ENCODE measurements at regions not wholly inside any gene's neighbourhood (a gene's known extent, or its start where the extent isn't known, plus 50 kb on each side); places are given as distances from the start of the nearest gene placed in this dataset.

DNA sequence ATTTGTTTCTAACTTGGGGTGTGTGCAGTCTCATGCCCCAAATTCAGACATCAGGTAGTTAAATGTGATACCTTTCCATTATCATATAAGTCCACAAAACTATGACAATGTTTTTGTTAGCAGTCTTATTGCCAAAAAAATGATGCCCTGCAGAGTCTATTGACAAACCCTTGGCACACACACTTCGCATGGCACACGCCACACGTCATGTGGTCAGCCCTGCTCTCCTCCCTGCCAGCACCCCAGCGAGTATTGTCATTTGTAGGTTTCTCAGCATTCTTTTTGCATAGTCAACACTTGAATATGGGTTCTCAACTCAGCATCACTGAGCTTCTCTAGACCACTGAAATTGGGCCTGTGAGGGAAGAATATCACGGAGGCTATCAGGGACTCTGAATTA is 356.0 kb downstream of the INHBA start:
- TF ChIP-seq, protein P1, sequence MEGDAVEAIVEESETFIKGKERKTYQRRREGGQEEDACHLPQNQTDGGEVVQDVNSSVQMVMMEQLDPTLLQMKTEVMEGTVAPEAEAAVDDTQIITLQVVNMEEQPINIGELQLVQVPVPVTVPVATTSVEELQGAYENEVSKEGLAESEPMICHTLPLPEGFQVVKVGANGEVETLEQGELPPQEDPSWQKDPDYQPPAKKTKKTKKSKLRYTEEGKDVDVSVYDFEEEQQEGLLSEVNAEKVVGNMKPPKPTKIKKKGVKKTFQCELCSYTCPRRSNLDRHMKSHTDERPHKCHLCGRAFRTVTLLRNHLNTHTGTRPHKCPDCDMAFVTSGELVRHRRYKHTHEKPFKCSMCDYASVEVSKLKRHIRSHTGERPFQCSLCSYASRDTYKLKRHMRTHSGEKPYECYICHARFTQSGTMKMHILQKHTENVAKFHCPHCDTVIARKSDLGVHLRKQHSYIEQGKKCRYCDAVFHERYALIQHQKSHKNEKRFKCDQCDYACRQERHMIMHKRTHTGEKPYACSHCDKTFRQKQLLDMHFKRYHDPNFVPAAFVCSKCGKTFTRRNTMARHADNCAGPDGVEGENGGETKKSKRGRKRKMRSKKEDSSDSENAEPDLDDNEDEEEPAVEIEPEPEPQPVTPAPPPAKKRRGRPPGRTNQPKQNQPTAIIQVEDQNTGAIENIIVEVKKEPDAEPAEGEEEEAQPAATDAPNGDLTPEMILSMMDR (IDR thresholded peaks at IDR 0.05; ENCODE audit: insufficient read depth, low read depth, low read length), result no peak
- no peak overlapping the region for H3K4me3 ChIP-seq (ENCODE audit: low read depth, low read length)
- DNase-seq (ENCODE audit: low read depth), result no peak

DNA sequence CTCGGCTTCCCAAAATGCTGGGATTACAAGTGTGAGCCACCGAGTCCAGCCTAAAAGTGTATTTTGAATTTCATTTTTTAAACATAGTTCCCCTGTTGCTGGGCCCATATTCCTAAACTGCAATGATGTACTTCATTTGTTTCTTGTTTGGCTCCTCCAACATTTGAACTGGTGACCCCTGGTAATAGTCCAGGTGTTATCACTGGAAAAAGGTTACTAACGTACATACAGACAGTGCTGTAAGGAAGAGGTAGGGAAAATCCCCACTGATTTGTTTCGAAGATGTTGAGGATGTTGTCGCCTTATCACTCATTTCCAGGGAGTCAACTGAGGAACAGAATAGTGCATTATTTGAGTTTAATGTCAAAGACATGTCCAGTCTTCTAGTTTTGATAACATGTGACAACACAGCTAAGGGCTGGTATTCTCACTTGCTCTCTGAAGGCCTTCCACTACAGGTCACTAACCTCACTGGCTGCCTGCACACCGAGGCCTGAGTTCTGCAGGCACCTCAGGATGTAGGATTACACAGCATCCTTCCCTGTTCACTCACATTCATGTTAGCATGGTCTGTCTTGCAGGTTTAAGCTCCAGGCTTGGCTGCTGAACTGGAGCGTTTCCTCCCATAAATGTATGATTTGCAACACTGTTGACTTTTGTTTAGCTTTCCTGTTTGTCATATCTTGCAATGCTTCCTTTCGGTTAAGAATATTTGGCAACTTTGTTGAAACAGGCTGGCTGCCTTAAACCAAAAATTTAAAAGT is 362.8 kb downstream of the INHBA start:
- TF ChIP-seq, protein P1 (IDR thresholded peaks at IDR 0.05; ENCODE audit: insufficient read depth, low read depth, low read length), result no peak
- no peak overlapping the region for H3K4me3 ChIP-seq (ENCODE audit: low read depth, low read length)
- peak; percentile 89 for DNase-seq (ENCODE audit: low read depth)

DNA sequence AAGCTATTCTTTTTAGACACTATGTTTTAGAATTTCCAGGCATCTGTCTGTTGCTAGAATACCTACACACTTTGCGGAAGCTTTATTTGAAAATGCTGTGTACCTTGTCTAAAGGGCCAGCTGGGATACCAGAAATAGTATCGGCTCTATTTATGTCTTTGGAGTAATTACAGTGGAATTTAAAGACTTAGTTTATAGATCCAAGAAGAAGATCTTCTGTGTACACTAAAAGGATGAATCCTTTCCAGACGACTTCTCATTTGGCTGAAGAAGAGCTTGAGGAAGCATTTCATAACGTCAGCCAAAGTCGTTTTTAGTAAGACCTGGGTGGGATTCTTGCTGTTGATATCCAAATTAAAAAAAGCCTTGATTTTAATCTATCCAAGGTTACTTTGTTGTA is 365.9 kb downstream of the INHBA start:
- peak; percentile 70 for DNase-seq (ENCODE audit: low read depth)
- TF ChIP-seq, protein P1 (IDR thresholded peaks at IDR 0.05; ENCODE audit: insufficient read depth, low read depth, low read length), result no peak

DNA sequence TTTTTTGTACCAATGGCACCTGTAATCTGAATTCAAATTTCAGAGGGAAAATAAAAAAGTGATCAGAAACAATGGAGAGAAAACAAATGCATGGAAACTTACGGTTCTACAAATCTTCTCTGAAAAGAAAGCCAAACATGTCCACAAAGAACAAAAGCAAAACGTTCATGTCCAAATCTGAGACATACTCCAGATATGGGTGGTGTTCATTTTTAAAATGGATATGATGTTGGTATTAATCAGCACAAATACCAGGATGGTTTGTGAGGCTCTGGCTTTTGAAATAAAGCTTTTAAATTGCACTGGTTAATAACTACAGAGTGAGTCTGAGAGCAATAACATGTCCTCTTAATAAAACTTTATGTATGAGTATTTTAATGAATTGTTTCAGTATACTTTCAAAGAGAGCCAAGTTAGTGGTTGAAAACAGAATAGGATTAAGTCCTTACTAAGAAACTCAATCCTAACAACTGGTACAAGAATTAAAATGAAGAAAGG is 366.4 kb downstream of the INHBA start:
- H3K4me3 ChIP-seq (ENCODE audit: low read depth, low read length), result no peak overlapping the region
- TF ChIP-seq, protein P1 (IDR thresholded peaks at IDR 0.05; ENCODE audit: insufficient read depth, low read depth, low read length), result no peak
- peak; percentile 10 for DNase-seq (ENCODE audit: low read depth)

More for the DNA sequence above, 365.9 kb downstream of the INHBA start:
- no peak overlapping the region for H3K4me3 ChIP-seq (ENCODE audit: low read depth, low read length)

DNA sequence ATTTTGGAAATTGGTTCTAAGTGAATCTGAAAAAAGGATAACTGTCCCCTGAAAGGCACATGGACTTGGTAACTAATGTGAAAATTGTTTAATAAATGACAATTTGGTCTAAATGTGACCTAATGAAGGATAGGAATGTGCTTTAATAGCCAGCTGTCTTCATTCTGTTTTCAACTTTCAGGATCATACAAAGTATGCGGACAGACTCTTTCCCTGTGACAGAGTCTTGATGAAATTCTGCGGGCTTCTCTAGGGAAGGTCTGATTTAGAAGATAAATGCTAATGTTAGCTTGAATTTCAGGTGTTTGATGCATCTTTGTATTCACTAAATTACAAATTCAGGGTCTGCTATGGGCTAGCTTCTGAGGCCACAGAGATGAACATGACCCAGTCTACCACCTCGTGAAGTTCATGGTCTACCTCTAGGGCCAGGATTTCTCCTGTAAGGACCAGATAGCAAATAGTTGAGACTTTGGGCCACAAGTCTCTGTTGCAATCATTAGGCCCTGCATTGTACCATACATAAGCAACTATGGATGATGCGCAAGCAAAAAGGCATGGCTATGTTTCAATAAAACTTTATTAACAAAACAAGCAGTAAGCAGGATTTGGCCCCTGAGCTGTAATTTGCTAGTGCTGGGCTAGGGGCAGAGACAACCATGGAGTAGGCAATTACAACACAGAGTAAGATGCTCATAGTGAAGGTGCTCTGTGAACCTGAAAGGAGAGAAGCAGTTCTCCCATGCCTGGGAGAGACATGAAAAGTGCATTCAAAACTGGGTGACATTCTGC is 368.6 kb downstream of the INHBA start:
- TF ChIP-seq, protein P1 (IDR thresholded peaks at IDR 0.05; ENCODE audit: insufficient read depth, low read depth, low read length), result no peak
- DNase-seq (ENCODE audit: low read depth), result no peak
- no peak overlapping the region for H3K4me3 ChIP-seq (ENCODE audit: low read depth, low read length)

DNA sequence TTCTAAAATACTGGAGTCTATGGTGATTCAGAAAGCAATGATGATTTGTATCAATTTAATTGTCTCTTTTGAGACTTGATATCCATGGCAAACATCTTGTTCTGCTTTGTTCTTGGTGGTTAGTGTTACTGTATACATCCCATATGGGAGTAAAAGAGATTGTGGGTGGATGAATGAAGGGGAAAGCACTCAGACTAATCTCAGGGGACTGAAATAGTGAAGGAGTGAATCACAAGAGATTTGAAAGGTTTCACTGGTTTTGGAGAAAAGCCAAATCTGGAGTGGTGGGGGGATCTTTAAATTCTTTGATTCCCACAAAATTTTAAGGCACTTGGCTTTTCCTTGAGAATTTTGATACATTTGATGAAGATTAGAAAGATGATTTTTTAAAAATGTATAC is 369.4 kb downstream of the INHBA start:
- peak; percentile 50 for DNase-seq (ENCODE audit: low read depth)
- TF ChIP-seq, protein P1 (IDR thresholded peaks at IDR 0.05; ENCODE audit: insufficient read depth, low read depth, low read length), result no peak
- no peak overlapping the region for H3K4me3 ChIP-seq (ENCODE audit: low read depth, low read length)
